GM12865 (cell line): ENCODE measurements at regions not wholly inside any gene's neighbourhood (a gene's known extent, or its start where the extent isn't known, plus 50 kb on each side); places are given as distances from the start of the nearest gene placed in this dataset.

Experiments
- DNase-seq: peaks from one replicate; pipeline ENCODE4 v3.0.0; 2010; ENCODE audit warnings: low read depth
- H3K4me3 ChIP-seq: 2 replicates; pipeline ENCODE4 v1.5.1; 2011; ENCODE audit warnings: mild to moderate bottlenecking, low read depth, low read length, control low read depth
- CTCF ChIP-seq: IDR thresholded peaks from 2 replicates; pipeline ENCODE4 v1.5.1; 2011; ENCODE audit warnings: low read length, control low read depth, low read depth, inconsistent platforms; ENCODE audit not compliant: insufficient read depth; ENCODE audit errors: missing control alignments

- DNase-seq, result no peak
- no peak for TF ChIP-seq CTCF
- H3K4me3 ChIP-seq, result no peak overlapping the region
These were observed 305.5 kb upstream of the ISX start for GRCh38 chr22:34760276-34761008.

- no peak for TF ChIP-seq CTCF
These were observed 304.8 kb upstream of the ISX start for GRCh38 chr22:34761111-34761510.

GRCh38 chr22:34763496-34763895, 302.5 kb upstream of the ISX start:
- no peak overlapping the region for H3K4me3 ChIP-seq
- TF ChIP-seq CTCF, result no peak
- DNase-seq, result no peak

More at GRCh38 chr22:34761111-34761510, 304.8 kb upstream of the ISX start:
- DNase-seq, result no peak
- no peak overlapping the region for H3K4me3 ChIP-seq

GRCh38 chr22:34765115-34765514, 300.8 kb upstream of the ISX start:
- no peak overlapping the region for H3K4me3 ChIP-seq
- DNase-seq, result no peak
- no peak for TF ChIP-seq CTCF

- H3K4me3 ChIP-seq, result no peak overlapping the region
- TF ChIP-seq CTCF, result no peak
- no peak for DNase-seq
These were observed 296.6 kb upstream of the ISX start for GRCh38 chr22:34769361-34769760.

GRCh38 chr22:34776817-34777216, 289.1 kb upstream of the ISX start:
- no peak for TF ChIP-seq CTCF
- no peak overlapping the region for H3K4me3 ChIP-seq
- no peak for DNase-seq

GRCh38 chr22:34781681-34782080, 284.3 kb upstream of the ISX start:
- no peak overlapping the region for H3K4me3 ChIP-seq
- TF ChIP-seq CTCF, result no peak
- no peak for DNase-seq
